Stimulated activated CD8-positive, alpha-beta memory T cell treated with anti-CD3 and anti-CD28 coated beads, Interleukin-4, amount 100 ng/mL, for 48 hours (primary cell): ENCODE measurements at regions not wholly inside any gene's neighbourhood (a gene's known extent, or its start where the extent isn't known, plus 50 kb on each side); places are given as distances from the start of the nearest gene placed in this dataset.
"Not testable (repeated sequence)": the region's sequence is repeated elsewhere in the genome, so short reads cannot be mapped to it uniquely, and the experiment has no call there.

Experiments used
- DNase-seq: peaks from one replicate; pipeline ENCODE4 v3.0.0-alpha.2; 2020

DNA sequence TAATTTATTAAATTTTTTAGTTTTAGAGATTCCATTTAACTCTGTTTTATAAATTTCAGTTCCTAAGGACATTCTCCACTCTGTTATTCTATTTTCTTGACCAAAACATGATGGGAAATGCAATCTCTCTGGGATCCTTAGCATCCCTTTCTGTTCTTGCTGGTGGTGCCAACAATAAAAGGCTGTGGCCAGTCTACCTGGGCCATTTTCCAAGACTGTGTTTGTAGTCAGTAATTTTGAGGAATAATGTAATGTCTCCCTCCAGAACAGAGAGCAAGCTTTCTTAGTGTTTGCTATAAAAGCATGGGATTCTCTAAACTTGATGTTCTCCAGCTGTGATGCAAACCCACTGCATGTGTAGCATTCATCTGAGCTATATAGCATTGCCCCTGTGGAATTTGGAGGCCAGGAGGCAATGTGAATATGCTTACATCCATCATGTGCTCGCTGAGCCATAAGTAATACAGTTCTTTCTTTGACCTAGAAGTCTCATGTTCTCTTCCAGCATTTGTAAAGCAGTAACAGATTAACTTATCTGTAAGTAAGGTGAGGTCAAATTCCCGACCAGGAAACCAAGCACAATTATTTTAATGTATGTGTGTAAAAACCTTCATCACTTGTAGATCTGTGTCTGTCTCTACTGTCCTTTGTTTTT, 211.5 kb upstream of the TAS2R1 start:
- no peak for DNase-seq

DNA sequence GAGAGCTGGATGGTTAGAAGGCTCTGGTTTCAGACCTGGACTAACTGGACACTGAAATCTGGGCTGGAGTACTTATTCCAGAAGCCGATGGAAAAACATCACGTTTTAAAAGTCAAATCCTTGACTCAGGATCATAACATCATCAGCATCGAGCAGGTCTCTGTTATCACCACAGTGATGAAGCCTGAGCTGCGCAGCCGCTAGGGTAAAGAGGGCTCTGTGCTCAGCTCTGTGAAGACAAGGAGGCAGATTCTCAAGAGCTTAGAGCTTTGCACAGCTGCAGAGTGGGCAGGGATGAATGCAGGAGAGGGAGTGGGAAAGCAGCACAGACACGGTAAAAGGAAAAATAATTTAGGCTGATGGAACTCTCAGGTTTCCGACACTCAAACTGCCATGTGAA, 208.8 kb upstream of the TAS2R1 start:
- no peak for DNase-seq

DNA sequence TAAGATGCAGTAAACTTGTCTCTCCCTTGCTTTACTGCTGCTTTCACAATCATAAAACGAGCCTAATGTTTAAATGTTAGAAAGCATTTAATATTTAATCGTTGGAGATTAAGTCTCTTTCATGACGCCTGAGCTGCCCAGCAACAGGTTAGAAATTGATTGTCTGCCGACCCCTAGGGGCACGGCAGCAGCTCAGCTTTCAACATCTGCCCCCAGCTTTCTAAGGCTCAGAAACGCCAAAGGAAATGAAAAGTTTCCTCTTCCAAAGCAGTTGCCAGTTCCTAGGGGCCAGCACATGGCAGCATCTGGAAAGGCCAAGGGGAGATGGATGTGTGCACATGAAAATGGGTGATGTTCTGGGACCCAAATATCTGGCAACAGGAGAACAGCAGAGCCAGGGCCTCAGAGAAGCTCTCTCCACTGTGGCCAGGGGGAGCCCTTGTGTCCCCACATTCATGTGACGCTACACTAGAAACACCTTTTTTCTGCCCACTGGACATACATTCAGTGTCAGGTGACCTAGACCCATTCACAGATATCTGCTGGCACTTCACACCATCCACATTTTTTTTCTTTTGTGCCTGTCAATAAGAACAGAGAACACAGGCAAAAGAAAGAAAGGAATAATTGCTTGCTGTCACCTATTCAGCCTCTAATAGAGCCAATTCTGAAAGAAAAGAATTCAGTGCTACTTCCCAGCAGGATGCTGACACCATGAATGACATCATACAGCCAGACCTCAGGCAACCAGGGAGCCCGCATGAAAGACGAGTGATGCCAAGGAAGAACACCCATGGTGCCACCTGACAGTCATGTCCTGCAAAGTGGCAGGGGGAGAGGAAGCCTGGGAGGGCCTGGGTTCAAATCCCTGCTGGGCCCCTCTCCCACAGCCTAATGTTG, 205.0 kb upstream of the TAS2R1 start:
- DNase-seq, result no peak

DNA sequence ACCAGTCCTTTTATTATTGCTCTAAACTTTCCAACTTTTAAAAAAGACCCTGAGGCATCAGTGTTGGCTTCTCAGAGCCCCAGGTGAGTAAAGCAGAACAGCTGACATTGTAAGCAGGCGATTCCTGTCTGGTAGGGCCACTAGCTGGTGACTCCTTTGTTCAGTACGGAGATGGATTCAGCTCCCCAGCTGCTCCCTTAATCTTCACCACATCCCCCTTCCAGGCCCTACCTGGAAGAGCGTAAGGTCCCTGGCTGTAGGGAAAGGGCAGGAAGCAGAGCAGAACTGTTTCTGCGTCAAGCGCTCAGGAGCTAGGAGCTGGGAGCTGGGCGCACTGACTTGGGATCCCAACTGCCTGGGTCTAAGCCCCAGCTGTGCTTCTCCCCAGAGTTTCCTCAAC, 203.7 kb upstream of the TAS2R1 start:
- no peak for DNase-seq

DNA sequence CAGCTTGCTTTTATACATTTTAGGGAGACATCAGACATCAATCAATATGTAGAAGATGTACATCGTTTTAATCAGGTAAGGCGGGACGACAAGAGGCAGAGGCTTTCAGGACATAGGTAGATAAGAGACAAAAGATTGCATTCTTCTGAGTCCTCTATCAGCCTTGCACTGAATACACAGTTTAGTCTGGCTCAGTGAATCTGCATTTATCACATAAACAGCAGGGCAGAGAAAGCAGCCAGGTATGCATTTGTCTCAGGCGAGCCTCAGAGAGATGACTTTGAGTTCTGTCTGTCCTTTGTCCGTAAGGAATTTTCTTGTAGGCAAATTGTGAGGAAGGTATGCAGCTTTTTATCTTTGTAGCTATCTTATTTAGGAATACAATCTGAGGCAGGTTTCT, 202.8 kb upstream of the TAS2R1 start:
- DNase-seq, result no peak

DNA sequence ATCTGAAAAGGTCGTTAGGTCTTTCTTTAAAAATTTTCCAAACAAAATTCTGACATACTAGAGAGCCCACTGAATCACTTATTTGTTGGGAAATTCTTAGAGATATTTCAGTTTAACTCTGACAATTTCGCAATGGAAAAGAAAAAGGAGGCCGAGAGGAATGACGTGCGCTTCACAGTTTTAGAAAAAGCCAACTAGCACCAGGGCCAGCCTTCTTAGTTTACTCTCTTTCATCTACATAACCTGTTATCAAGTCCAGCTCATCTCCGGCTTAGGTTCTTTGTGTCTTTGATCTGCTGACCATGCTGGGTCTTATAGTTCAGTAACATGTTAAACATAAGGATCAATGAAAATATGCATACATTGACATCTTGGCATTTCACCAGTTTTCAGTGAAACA, 201.7 kb upstream of the TAS2R1 start:
- DNase-seq, result no peak

DNA sequence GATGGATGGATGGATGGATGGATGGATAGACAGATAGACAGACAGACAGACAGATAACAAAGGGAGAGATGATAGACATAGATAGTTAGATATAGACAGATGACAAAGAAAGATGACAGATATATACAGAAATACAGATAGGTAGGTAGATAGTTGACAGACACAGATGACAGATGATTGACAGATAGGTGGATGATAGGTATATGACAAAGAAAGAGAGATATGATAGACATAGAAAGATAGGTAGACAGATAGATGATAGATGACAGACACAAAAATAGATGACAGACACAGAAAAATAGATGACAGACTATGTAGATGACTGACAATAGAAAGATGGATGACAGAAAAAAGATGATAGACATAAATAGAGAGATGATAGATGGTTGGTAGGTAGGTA, 200.0 kb upstream of the TAS2R1 start:
- no peak for DNase-seq

DNA sequence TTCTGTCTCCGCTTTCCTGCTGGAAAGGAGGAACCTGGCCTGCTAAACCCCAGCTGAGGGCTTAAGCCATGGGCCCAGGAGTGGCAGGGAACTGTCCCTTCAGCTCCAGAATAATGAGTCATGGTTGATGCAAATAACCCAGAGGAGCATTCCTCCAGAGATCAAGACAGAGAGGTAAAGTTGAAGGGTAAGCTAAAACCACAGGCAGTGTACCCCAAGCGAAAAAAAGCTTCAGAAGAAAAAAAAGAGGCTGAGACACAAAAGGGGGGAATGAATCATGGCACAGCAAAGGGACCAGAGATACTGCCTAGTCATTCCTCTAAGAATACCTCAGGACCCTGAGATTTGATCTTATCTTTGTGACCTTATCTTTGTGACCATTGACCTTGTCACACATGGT, 199.5 kb upstream of the TAS2R1 start:
- no peak for DNase-seq

DNA sequence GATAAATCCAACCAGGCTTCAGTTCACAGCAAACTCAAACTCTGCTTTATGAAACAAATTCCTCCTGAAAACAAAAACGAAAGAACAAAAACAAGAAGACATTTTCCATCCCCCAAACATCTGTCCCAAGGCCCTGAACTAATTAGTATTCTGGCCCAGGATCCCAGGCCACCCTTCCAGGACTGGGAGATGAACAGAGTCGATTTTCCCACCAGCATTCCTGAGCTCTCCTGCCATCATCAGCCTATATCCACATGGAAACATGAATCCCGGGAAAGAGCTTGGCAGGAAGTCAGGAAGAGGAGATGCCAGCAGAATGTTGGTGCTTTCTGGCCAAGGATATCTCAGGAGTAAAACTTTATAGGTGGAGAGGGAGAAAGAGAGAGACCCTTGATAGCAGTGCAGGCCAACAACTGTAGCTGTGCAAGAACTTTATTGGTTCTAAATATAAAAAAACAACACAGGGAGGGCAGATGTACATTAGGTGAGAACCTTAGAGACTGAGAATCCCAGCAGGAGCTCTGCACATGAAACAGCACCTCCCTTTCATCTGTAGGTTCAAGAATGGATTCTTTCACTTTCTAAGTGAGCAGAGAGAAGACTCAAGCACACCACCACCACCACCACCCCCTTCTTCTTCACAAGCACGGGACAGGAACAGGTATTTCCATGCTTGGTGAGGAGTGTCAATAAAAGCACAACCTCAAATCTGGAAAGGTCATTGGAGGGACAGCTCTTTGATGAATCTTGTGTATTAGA, 190.7 kb upstream of the TAS2R1 start:
- DNase-seq, result no peak

DNA sequence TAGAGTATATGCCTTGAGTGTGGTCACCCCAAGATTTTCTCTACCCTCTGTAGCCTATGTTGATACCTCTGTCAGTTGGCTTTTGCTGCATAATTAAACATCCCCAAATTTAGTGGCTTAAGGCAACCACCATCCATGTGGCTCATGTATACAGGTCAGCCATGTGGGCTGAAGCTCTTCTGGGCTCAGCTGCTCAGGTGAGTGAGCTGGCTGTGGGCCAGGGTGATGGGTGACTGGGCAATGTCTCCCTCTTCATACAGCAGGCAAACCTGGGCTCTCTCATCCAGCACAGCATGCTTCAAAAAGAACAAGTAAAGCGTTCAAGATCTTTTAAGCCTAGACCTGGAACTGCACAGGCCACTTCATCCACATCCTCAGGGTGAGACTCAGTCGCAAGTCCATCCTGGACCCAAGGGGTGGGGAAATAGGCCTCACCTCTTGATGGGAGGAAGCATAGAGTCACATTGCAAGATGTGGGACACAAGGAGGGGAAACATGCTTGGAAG, 188.2 kb upstream of the TAS2R1 start:
- no peak for DNase-seq

DNA sequence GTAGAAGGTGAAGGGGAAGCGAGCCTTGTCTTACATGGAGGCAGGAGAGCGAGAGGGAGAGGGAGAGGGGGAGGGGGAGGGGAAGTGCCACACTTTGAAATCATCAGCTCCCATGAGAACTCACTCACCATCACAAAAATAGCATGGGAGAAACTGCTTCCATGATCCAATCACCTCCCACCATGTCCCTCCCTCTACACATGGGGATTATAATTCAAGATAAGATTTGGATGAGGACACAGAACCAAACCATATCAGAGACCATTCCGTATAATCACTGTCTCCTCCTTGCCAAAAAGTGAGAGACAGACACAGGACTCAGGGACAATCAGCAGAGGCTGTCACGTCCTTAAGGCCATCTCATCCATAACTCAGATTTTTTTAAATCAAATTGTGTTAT, 187.7 kb upstream of the TAS2R1 start:
- no peak for DNase-seq

DNA sequence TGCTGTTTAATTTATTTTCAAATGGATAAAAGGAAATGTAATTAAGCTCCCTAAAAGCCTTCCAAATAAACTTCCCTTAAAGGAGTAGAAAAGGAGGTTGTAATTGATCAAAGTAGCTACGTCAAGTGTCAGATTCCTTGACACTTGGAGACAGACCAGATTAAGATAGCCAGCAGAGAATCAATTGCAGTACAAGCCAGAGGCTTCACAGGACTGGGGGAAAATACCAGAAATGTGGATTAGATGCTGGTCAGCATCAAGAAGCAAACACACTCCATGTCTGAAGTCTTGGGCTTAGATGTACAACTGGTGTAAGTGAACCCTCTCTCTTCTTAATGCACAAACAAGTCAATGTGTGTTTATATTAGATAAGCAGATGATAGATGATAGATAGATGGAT, 184.9 kb upstream of the TAS2R1 start:
- no peak for DNase-seq

DNA sequence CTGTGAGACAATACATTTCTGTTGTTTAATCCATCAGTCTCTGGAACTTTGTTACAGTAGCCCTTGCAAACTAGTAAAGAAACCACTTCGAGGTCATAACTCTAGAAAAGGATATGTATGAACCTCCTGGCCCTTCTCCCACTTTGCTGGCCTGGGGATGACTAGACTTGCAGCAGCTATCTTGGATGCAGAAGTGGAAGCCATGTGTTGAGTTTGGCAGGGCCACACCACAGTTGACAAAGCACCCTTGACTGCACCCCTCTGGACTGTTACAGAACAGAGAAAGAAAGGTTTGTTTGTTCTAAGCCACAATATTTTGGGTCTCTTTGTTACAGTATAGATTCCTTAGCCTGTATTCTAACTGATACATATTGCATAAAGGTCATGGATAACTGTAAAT, 183.2 kb upstream of the TAS2R1 start:
- DNase-seq, result no peak

DNA sequence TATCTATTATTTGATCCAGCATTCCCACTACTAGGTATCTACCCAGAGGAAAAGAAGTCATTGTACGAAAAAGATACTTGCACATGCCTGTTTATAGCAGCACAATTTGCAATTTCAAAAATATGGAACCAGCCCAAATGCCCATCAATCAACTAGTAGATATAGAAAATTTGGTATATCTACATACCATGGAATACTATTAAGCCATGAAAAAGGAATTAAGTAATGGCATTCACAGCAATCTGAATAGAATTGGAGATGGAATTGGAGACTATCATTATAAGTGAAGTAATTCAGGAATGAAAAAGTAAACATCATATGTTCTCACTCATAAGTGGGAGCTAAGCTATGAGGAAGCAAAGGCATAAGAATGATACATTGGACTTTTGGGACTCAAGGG, 177.2 kb upstream of the TAS2R1 start:
- DNase-seq, result not testable (repeated sequence)

DNA sequence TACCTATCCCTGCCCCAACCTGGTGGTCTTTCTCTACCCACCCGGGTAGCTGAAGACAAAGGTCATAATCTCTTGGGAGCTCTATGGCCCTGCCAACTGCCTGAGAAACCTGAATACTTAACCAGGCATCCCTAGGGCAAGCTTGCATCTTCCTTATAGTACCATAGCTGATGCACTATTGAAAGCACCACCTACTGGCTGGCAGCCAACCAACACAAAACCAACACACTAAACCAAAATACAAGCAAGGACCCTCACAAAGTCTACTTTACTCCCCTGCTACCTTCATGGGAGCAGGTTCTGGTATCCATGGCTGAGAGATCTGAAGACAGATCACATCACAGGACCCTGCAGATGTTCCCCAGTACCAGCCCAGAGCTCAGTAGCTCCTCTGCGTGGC, 171.8 kb upstream of the TAS2R1 start:
- no peak for DNase-seq

DNA sequence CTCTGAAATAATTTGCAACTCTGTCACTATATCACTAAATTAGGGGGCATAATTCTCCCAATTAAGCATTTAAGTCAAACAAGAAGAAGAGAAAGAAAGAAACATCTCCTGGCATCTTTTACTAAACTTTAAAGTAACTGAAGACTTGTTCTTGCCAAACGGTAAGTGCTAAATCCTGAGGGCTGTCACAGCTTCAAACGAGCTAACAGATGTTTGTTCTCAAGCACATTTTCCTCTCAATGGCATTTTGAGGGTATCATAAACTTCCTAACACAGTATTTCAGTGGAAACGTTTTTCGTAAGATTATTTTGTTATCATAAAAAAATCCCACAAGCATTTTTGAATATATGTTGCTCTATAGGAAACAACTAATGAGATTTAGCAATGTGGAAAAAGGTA, 169.5 kb upstream of the TAS2R1 start:
- DNase-seq, result no peak

DNA sequence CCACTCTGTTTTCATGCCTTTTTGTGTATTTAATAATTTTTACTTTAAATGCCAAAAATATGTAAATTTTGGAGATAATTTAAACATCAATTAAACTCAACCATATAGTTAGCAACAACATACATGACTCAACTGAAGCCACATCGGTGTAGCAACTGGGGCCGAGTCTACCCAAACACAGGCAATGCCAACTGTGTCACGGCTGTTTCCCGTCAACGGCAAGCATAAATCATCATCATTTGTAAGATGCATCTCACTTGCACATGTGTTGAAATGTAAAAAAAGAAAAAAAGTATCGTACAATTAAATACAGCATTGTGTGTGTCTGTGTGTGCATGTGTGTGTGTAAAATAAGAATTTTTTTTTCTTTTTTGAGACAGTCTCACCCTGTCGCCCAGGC, 160.1 kb upstream of the TAS2R1 start:
- DNase-seq, result no peak

DNA sequence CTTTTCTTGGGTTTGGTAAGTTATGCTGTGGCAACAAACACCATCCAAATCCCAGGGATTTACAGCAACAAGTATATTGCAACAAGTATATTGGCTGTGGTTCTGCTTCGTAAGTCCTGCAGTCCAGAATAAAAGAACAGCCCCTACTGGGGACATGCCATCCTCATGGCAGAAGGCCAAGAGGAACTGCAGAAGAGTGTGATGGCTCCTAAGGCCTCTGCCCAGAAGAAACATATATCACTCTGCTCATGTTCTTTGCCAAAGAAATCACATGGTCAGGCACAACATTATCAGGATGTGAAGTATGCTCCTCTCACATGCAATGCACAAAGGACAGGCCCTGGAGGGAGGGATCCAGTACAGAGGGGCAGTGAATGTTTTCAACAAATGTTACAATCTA, 159.6 kb upstream of the TAS2R1 start:
- DNase-seq, result no peak

DNA sequence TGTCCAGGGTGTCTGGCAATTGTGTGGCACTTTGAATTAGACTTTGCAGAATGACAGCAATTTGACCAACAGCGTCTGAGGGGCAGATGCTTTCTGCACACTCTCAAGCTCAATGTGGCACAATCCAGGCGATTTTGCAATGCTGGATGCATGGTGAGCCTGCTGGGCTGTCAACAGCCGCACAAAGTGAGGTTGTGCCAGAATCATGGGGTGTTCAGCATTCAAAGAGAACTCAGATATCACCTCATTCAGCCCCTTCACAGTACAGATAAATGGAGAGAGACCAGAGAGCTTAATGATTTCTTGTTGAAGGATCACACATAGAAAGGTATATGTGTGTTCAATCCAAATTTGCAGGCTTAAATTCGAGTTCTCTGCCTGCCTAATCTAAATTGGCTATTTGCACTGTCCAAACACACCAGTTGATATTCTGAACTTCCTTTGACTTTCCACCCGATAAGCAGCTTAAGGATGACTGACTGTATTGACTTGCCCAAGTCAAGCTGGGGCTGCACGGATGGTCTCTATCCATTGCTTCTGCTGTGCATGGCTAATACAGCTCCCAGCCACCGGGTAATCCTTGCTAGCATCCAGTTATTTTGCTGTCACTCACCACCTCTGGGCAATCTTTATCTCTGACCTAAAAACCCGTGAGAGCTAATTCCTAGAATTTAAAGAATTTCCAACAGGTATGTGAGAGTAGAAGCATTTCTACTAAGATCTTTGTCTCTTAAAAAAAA, 157.9 kb upstream of the TAS2R1 start:
- DNase-seq, result no peak

DNA sequence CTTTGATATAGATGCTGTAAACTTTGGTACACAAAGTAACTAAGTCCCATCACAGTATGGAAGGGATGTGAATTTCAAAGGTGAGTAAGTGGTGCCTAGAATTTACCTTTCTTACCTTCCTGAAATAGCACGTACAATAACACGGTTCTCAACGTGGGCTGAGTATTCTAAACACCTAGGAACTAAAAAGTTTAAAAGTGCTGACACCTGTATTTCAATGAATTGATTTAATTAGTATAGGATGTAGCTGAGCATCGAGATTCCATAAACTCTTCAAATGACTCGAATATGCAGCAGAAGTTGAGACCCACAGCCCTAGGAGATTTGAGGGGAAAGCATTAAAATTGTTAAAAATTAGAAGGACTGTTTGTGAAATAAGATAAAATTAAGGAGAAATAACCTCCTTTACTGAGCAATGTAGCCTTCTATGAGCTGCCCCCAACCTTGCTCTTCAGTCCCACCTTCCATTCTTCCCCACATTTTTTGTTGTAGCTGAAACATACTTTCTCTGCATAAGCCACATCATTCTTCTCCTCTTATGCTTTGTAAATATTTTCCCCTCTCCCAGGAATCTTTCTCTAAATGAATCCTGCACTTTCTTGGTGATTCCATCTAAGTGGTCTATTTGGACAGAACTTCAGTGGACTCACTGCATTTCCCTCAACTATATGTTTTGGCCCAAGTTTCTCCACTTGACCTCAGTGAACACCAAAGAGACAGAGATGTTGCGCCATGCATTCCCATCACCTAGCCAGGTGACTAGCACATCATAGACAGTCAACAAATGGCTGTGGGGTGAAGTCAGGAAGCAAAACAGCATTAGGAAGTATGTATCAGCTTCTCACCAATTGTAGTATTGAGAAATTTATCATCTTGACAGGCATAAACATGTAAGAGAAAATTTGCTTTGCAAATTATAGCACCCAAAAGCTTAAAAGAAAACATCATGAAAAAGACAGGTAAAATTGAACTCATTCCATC, 156.5 kb upstream of the TAS2R1 start:
- no peak for DNase-seq

DNA sequence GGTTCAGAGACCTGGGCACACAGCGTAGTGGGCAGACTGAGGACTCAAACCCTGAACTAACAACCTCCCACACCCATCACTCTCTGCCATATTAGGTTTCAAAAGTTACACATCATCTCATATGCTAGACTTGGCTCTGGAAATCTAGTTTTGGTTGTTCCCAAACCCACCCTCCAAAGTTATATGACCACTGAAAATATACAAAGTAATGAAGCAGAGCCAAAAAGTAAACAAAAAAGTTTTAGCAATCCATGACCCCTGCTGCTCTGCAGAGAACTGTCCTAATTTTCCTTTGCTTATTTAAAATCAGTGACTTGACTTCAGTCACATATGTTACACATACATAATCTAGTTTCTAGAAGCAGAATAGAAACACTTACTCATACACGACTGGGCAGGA, 155.6 kb upstream of the TAS2R1 start:
- DNase-seq, result no peak

DNA sequence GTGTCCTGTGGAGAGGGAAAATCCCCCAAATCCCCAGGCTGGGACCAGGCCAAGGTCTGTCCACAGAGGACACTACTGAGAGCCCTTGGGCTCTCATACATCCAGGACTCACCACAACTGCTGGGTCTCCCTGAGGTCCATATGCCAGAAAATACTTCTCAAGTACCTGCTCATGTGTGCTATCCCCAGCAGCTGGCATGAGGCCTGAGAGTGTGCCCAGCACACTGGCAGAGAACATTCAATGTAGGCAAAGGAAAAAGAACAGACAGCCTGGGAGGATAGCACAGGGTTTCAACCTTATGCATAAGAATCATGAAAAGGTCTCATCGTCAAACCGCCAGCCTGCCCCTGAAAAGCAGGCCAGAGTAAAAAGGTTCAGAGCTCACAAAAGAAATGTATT, 154.1 kb upstream of the TAS2R1 start:
- DNase-seq, result no peak
